HG02885 (cell line): ENCODE measurements at regions not wholly inside any gene's neighbourhood (a gene's known extent, or its start where the extent isn't known, plus 50 kb on each side); places are given as distances from the start of the nearest gene placed in this dataset.

Experiments used
- ATAC-seq: cut with Tn5 transposase; IDR thresholded peaks from one replicate; pipeline ENCODE4 v1.9.1; 2021; ENCODE audit warnings: mild to moderate bottlenecking; ENCODE audit not compliant: unreplicated experiment, poor library complexity

DNA sequence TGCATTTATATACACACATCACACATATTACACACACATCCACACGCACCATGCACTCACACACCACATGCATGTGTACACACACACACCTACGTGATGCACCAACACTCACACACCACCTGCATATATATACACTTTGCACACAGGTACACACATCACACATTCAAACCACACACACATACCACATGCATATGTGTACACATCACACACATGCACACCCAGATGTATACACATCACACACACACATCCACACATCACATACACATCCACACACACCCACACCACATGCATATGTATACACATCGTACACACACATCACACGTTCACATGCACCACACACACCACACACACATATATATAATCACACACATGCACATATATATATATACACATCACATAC, 281.8 kb downstream of the IRF8 start:
- ATAC-seq = no peak

DNA sequence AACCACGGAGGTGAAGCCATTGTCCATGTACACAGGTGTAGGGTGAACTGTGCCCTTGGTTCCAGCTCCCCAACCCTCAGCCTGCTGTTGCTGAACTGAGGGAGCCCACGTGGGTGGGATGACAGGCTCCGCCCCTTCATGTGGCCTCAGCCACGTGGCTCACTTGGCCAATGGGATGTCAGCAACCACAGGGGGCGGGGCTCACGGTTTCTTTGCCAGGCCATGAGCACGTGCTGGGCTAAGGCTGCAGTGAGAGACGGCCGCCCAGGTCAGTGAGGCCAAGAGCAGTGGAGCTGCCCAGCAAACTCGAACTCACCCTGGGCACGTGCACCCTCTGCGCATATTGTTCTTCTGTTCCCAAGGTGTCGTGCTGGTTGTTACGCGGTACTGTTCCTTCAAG, 282.6 kb downstream of the IRF8 start:
- no peak for ATAC-seq

DNA sequence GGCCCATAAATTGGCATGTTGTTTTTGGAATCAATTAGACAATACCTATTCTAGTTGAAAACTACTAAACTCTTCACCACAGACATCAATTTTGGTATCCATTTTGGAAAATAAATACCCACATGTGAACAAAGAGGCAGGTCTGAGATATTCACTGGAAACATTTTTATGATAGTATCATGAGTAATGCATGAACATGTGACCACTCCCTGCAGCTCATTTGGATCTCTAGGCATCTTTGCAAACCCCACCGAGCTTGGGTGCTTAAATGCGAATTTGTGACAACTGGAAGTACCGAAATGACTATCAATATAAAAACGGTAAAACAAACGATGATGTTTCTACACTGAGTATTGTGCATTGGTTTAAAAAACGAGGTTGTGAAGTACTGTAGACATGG, 285.2 kb downstream of the IRF8 start:
- no peak for ATAC-seq

DNA sequence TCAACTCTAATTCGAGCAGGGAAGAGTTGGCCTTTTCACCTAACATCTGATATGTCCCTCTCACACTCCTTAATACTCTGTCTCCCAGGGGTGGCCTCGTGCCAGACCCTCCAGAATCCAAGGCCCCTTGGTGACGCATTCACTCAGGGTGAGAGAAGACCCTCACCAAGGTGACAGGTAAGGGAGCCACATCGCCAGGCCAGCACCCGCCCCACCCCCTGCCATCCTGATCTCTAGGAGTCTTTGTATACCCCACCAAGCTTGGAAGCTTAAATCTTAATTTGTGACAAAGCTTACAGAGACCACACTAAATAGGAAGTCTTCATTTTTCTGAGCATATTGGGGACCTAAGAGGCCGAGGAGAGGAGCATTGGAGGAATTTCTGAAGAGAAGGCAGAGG, 286.1 kb downstream of the IRF8 start:
- no peak for ATAC-seq

DNA sequence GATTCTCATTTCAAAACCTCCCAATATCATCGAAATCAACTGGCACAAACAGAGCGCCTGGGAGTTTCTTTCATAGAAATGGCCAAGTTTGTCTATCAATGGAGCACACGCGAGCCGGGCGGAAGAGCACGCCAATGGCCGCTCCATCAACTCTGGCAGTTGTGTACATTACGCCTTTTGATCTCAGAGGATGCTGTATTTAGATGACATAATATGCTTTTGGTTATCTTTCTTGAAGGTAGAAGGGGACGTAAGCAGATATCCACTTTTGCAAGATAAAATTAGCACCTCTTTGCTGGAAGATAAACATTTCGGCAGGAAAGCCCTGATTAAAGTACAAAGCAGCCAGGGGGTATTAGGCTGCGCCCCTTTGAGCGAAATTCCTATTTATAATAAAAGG, 287.4 kb downstream of the IRF8 start:
- no peak for ATAC-seq

DNA sequence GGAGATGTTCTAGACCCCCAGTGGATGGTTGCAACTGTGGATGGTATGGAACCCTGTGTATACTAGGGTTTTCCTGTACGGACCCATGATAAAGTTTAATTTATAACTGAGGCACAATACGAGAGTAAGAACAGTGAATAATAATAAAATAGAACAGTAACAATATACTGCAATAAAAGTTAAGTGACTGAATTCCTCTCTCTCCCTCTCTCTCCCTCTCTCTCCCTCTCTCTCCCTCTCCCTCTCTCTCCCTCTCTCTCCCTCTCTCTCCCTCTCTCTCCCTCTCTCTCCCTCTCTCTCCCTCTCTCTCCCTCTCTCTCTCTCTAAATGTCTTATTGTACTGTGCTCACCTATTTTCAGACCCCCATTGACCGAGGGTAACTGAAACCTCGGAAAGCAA, 291.0 kb downstream of the IRF8 start:
- no peak for ATAC-seq

DNA sequence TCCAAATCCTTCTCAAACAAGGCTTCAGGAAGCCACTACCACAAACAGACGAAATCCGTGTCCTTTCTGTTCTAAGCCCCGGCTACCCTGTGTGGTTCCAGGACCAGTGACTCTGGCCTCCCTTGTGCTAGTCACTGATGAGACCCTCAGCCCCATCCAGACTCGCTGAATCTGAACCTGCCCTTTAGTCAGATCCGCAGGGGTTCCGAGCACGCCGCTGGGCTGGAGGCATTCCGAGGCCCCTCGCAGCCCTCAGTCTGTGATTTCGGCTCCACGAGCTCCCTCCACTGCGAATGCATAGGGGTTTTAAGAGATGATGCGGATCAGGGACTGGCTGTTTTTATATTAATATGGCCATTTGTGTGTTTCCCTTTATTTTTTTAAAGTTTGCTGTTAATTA, 292.7 kb downstream of the IRF8 start:
- ATAC-seq = no peak

DNA sequence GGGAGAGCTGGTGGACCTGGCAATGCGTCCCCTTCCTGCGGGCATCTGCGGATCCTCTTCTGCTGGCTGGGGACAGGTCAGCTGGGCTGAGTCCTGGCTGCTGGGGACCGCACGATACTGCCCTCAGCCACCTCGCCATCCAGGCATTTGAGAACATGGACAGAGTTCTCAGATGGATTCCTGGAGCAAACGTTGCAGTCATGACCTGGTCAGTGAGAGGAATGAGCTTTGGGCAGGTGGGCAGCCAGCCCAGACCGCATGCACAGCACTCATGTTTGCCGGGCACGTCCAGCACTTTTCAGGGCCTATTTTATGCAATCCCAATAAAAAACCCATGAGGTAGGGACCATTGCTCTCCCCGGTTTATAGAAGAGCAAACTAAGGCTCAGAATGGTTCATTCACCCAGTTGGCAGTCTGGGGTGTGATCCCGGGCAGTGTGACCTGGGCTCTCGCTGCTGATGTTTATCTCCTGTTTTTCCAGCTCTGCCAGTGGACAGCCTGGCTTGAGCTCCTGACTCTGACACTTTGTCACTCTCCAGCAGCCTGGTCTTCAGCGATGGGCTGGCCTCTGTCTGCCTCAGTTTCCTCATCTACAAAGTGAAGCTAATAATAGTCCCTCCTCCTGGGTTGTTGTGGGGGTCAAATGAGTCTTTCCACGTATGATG, 294.7 kb downstream of the IRF8 start:
- no peak for ATAC-seq

DNA sequence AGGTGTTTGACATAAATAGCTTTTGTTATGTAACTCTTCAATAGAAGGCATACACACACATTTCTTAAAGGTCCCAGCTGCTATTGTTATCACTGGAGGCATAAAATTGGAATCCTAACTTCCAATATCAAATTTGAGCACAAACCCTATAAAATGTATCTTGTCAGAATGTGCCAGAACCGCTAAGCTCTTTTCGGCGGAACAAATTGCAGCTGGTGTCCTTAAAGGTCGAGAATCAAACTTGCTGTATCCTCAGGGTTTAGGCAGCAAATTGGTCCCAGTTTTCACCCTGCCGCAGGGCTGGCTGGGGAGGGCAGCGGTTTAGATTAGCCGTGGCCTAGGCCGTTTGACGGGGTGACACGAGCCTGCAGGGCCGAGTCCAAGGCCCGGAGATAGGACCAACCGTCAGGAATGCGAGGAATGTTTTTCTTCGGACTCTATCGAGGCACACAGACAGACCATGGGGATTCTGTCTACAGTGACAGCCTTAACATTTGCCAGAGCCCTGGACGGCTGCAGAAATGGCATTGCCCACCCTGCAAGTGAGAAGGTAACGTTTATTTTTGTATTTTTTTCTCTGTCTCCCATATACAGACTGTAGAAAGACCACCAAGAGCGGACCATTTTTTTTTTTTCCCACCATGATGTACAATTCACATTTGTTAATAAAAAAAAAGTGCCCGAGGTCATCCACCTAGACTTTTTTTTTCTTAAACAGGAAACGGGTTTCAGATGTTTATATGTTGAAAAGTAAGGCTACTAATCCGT, 297.1 kb downstream of the IRF8 start:
- ATAC-seq = no peak

DNA sequence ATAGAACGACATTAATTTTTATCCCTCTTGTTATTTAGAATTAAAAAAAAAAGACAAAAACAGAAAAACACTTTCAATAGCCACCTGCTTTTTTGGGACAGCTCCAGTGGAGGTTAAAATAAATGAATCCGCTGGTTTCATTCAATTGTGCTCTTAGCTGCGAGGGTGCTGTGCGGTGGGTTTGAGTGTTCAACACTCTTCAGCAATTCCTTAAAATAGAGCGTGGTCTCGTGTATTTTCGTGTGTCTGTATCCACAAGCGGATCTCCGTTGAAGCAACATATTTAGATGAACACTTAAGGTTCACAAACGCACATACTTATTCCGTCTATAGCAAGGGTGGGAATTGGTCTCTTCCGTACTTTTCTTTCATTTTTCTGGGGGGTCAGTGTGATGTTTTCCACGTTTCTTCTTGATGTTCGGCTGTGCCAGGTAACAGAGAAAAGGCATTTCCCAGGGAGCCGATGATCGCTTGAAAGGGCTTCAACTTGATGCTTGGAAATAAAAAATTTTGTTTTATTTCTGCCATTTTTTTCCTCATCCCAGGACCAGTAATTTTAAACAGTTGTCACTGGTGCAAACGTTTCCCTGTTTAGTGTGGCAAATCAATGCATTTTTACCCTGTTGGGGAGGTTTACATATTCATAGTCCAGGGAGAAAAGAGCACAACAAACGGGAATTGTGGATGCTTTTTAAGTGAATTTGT, 297.9 kb downstream of the IRF8 start:
- no peak for ATAC-seq

DNA sequence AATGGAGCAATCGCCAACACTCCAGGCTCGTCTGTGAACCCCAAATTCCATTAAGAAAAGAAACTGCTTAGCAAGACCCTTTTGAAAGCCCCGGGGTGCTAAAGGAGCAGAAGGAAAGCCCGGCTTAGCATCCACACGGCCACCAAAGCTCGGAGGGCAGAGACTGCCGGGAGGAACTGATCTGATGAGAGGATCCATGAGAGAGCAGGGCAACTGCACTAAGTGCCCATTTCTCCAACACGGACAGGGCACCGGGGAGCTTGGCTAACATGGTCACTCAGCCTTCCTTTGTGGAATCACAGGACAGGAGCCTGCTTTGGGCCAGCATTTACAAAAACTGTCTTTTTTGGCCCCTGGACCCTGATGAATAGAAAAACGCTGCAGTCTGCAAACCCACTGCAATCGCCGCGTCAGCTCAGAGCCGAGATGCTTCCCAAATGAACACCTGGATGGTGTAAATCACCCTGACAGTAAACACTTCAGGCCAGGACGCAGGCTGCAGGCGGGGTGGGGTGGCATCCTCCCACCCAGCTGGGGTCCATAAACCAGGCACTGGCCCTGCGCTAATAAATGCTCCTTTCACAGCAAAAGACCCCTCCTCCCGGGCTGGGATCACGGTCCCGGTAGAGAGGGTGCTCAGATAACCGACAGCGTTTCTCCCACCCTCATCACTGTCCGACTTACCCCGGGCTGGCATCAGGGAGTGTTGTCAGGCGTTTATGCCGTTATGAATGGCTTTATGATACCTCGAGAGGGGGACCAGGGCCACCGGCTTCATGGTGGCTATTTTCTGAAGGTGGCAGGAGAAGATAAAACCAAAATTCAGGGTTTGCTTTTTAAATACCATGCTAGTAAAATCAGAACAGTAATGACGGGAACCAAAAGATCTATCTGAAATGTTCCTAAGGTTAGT, 299.5 kb downstream of the IRF8 start:
- ATAC-seq = no peak

DNA sequence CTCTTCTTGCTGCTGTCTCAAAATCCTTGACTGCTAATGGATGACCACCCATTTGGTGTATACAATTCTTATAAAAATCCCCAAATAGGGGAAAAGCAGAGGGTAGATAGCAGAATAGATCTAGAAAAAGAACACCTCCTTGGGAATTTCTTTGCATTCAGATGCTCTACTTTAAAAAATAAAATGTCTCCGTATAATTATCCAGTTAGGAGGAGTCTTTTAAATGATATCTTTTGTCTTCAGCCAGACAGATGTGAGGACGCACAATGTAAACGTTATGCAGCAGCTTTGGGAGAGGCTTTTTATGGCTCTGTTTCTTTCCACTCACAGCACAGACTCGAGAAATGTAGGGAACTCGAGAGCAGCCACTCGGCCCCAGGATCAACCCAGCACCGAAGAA, 300.2 kb downstream of the IRF8 start:
- no peak for ATAC-seq

DNA sequence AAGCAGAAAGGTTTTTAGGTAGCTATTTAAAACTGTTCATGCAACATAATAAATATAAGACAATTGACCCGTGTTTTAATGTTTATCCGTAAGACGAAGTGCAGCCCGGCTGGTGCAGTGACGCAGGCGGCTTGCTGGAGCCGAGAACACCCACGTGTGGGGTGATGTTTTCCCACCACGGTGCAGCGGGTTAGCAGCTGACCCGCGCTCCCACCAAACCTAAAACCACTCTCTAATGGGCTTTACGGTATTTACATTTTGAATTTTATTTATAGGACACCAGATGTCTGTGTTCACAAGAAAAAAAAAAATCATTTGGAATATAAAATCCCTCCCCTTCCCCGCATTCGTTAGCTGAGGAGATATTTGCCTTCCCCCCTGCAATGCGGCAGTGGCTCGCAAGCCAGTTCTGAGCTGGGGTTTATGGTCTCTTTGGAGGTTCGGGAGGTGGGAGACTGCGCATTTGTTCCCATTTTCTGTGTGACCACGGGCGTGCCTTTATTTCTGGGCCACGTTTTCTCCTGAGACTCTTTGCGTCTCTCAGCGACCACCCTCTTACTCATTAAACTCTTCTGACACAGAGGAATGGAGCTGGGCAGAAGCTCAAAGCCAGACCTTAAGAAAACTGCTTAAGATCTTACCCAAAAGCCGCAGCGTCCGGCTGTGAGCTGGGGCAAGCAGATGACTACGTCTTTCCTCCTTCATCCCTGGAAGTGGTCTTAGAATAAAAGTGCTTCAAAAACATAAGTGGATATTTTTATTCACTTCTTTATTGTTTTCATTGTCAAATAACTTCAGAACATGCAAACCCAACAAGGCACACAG, 301.1 kb downstream of the IRF8 start:
- ATAC-seq = no peak

DNA sequence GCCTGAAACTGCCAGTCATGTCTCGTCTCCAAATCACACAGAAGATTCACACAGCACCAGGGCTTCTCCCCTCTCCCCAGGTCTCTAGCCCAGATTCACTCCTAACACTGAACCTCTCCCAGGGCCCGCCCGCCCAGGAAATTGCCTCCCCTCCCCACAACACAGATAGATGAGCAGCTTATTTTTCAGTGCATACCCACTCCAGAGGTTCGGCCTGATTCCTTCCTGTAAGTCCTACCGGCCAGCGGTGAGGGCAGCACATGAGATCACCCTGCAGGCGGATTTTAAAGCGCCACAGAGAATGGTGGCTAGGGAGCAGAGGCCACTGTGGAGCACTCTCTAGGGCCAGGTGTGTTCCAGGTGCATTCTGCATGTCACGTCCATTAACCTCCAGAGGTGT, 301.8 kb downstream of the IRF8 start:
- no peak for ATAC-seq

DNA sequence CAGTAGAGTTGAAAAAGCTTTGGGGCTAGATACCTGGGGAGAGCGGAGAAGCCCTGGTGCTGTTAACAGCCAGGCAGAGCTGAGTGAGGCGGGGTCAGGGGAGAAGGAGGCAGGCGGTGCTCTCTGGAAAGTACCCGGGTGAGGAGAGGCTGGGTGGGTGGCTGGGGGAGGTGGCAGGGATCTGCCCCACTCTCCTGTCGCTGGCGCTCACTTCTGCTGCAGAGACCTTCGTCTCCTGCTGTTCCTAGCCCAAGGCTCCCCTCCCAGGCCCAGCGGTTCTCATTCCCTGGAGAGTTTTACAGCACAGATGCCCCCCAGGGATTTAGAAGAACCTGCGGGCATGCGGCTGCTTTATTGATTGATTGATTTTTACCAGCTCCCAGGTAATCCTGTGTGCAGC, 302.8 kb downstream of the IRF8 start:
- ATAC-seq = no peak

DNA sequence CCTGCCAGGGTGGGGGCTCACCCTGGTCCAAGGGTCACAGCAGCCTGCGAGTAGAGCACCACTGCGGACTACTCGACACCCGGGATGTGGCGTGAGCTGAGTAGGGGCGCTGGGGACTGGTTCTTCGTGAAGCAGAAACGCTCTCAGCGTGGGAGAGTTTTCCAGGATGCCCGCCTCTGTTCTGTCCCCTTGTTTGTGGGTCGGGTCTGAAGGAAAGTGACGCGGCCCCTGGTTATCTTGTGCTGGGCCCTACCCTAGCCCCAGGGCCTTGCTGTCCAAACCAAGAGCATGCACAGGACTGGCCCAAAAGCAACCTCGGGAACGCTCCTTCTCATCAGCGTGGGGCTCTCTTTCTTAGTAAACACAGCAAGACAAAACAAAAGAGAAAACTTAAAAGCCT, 303.3 kb downstream of the IRF8 start:
- no peak for ATAC-seq

DNA sequence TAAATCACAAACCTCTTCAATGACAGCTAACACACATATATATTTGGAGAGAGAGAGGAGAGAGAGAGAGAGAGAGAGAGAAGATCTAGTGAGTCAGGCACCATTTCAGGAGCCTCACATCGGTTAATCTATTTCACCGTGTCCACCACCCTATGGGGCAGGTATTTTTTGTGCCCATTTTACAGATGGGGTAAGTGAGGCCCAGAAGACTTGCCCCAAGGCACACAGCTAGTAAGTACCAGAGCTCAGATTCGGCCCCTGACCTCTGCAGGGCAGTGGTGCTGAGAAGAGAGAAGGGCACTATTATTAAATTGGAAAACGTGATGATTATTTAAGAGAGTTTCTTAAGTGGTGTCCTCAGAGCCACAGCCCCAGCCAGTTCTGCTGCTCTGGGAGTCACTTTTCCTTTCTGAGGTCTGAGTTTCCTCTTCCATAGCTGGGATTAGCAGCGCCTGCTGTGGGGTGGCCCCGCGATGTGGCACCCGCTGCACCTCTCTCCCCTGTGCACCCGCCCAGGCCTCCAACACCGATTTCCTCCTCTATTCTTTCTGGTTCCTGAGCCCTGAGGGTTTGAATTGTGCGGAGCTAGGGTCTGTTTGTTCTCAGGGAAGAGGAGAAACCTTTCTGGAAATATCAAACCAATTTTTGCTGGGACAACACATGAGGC, 303.9 kb downstream of the IRF8 start:
- ATAC-seq = no peak

DNA sequence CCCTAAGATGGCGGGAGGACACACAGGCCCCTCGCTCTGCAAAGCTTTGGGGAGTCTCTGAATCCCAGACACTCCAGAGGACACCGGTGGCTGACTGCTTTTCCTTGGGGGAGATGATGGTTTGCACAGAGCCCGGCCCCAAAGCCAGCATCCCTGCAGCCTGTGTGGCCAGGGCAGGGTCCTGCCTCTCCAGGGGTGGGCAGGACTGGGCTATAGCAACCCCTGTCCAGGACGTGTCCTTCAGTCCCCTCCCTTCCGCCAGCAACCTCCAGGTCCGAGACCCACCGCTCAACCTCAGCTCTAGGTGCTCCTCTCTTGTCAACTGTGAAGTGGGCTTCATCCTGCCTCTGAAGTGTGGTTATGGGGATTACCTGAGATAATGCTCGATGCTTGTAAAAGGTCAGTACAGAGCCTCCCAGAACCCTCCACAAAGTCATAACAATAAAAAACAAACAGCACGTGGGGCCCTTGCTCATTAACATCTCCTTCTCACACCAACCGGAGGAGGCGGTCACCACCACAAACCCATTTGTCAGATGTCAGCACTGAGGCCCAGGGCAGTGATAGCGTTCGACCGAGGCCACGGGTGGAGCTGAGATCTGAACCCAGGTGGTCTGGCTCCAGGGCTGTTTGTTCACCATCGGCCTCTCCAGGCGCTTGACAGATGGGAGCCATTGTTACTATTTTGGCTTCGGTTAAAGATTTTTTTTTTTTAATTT, 304.8 kb downstream of the IRF8 start:
- no peak for ATAC-seq
